ENCODE measurements at regions not wholly inside any gene's neighbourhood (a gene's known extent, or its start where the extent isn't known, plus 50 kb on each side); places are given as distances from the start of the nearest gene placed in this dataset.
A peak's percentile ranks its signal among the peaks of the same experiment; 100 is the strongest.

DNA sequence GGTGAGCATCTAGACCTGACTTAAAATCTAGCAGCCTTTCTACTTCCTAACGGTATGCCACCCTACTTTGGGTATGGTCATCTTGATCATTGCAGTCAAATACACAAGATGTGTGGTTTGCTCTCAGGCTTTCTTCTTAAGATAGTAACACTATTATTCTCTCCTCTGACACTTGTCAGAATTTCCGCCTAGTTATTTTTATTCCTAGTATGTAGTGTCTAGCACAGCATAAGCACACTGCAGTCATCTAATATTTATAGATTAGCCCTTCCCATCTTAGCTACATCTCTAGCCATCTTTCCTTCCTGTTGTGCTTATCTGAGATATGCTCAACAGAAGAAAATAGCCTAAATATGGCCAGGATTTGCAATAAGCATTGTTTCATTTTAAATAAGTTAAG lies 180.1 kb downstream of the C12orf50 start:
- H3K4me3 ChIP-seq = no peak overlapping the region
- in situ Hi-C loops (cut with MboI) = no loop called here
- DNase-seq = no peak
- no peaks in the 10 kb centered on the region for H4K20me1 ChIP-seq (ENCODE audit: insufficient read depth)
- no peaks in the 10 kb centered on the region for H3K9me3 ChIP-seq (ENCODE audit: low read depth)
- H3K4me1 ChIP-seq (ENCODE audit: insufficient read depth) = no peaks in the 10 kb centered on the region
- 0 out of 2 replicates have a peak, but pooled peaks cover 4% of the 10 kb centered on the region for H3K27me3 ChIP-seq (replicated peaks; ENCODE audit: insufficient read depth)
- H3K9me2 ChIP-seq (ENCODE audit: insufficient read depth) = no peaks in the 10 kb centered on the region
- H3F3A ChIP-seq (ENCODE audit: insufficient read depth) = no peaks in the 10 kb centered on the region
- H3K79me2 ChIP-seq (ENCODE audit: insufficient read depth) = no peaks in the 10 kb centered on the region
- no peak overlapping the region for H3K27ac ChIP-seq
- no peak overlapping the region for H3K9ac ChIP-seq
- no peak overlapping the region for H2AFZ ChIP-seq
- no peaks in the 10 kb centered on the region for H3K36me3 ChIP-seq (ENCODE audit: low read depth)
- H3K4me2 ChIP-seq (ENCODE audit: unreplicated experiment) = no peak overlapping the region
- 41% methylated on average over 2 of the region's 2 CpGs for WGBS, 2 experiments (ENCODE audit: low coverage in 1 of 2, low lambda C conversion rate in 2 of 2, missing lambda C conversion rate in 2 of 2)
- TF ChIP-seq EZH2 (IDR thresholded peaks at IDR 0.05; ENCODE audit: insufficient read depth, poor library complexity, severe bottlenecking) (no peak), EZH2phosphoT487 (IDR thresholded peaks at IDR 0.05; ENCODE audit: insufficient read depth, low read depth) (no peak)

DNA sequence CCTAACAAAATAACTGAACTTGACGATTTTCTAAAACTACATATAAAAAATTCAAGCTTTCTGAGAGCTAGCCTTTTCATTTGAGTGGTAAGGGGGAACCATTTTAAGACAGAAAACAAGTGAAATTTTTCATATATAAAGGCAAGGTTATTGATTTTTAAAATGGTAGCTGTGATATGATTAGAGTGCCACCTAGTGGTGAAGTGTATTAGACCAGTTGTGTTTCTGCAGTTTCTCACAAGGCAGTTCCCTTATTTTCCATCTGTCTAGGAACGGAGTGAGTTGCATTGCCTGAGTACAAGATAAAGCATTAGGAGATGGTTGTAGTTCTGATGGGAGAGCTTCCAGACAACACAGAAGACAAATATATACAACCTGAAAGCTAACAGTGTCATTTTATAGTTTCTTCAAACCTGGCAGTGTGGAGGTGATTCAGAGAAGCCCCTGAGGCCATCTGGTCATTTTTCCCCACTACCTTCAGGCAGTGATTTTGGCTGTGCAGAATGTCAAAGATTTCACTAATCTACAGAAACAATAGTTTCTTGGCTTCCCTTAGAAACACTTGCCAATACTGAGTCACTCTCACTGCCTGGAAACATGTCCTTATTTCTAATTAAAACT lies 180.8 kb downstream of the C12orf50 start:
- no peaks in the 10 kb centered on the region for H3K4me1 ChIP-seq (ENCODE audit: insufficient read depth)
- no peak overlapping the region for H3K4me2 ChIP-seq (ENCODE audit: unreplicated experiment)
- no peaks in the 10 kb centered on the region for H3K9me3 ChIP-seq (ENCODE audit: low read depth)
- in situ Hi-C loops (cut with MboI) = no loop called here
- no peaks in the 10 kb centered on the region for H3F3A ChIP-seq (ENCODE audit: insufficient read depth)
- H3K9ac ChIP-seq = no peak overlapping the region
- H4K20me1 ChIP-seq (ENCODE audit: insufficient read depth) = no peaks in the 10 kb centered on the region
- no peak overlapping the region for H3K27ac ChIP-seq
- TF ChIP-seq EZH2phosphoT487 (IDR thresholded peaks at IDR 0.05; ENCODE audit: insufficient read depth, low read depth) (no peak), EZH2 (IDR thresholded peaks at IDR 0.05; ENCODE audit: insufficient read depth, poor library complexity, severe bottlenecking) (no peak)
- H2AFZ ChIP-seq = no peak overlapping the region
- H3K9me2 ChIP-seq (ENCODE audit: insufficient read depth) = no peaks in the 10 kb centered on the region
- peak; percentile 67 for DNase-seq
- no peaks in the 10 kb centered on the region for H3K79me2 ChIP-seq (ENCODE audit: insufficient read depth)
- H3K36me3 ChIP-seq (ENCODE audit: low read depth) = no peaks in the 10 kb centered on the region
- no peak overlapping the region for H3K4me3 ChIP-seq
- WGBS, 2 experiments (ENCODE audit: low coverage in 1 of 2, low lambda C conversion rate in 2 of 2, missing lambda C conversion rate in 2 of 2) = 3 to 6% methylated on average over 2 of the region's 2 CpGs
- H3K27me3 ChIP-seq (replicated peaks; ENCODE audit: insufficient read depth) = 0 out of 2 replicates have a peak, but pooled peaks cover 4% of the 10 kb centered on the region

DNA sequence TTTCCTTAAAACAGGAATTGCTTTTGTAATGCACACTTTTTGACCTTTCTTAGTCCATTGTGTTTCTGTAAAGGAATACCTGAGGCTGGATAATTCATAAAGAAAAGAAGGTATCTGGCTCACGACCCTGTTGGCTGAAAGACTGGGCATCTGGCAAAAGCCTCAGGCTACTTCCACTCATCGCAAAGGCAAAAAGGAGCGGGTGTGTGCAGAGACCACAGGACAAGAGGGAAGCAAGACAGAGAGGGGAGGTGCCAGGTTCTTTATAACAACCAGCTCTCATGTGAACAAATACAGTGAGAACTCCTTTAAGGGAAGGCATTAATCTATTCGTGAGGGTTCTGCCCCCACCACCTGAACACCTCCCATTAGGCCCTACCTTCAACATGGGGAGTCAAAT lies 182.1 kb downstream of the C12orf50 start:
- Histone ChIP-seq H2AFZ (no peak overlapping the region), H3K27ac (no peak overlapping the region), H3K4me2 (ENCODE audit: unreplicated experiment) (no peak overlapping the region), H3K79me2 (ENCODE audit: insufficient read depth) (no peaks in the 10 kb centered on the region), H3K27me3 (replicated peaks; ENCODE audit: insufficient read depth) (0 out of 2 replicates have a peak, but pooled peaks cover 4% of the 10 kb centered on the region), H3K36me3 (ENCODE audit: low read depth) (no peaks in the 10 kb centered on the region), H3K9me2 (ENCODE audit: insufficient read depth) (no peaks in the 10 kb centered on the region), H3K4me1 (ENCODE audit: insufficient read depth) (no peaks in the 10 kb centered on the region), H3K9ac (no peak overlapping the region), H3F3A (ENCODE audit: insufficient read depth) (no peaks in the 10 kb centered on the region), H3K4me3 (no peak overlapping the region), H3K9me3 (ENCODE audit: low read depth) (no peaks in the 10 kb centered on the region), H4K20me1 (ENCODE audit: insufficient read depth) (no peaks in the 10 kb centered on the region)
- in situ Hi-C loops (cut with MboI) = no loop called here
- no peak for TF ChIP-seq EZH2 (IDR thresholded peaks at IDR 0.05; ENCODE audit: insufficient read depth, poor library complexity, severe bottlenecking)
- no peak for TF ChIP-seq EZH2phosphoT487 (IDR thresholded peaks at IDR 0.05; ENCODE audit: insufficient read depth, low read depth)
- 68 to 73% methylated on average over 4 of the region's 4 CpGs for WGBS, 2 experiments (ENCODE audit: low coverage in 1 of 2, low lambda C conversion rate in 2 of 2, missing lambda C conversion rate in 2 of 2)
- DNase-seq = no peak

DNA sequence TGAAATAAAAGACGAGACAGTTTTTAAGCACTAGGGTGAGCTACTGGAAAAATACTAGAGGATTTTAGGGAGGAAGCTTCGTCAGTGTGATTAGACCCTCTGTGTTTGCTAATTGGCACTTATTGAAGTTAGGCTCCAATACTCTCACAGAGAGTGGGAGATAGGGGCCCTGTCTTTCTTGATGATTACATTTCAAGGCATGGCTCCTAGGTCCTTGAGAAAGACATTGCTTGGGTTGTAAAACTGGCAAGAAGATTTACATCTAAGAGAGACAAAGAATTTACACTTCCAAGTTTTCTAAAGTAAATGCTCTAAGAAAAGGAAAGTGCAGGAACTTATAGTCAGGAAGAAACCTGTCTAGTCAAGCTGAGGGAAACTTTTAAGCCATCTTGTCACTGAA lies 183.2 kb downstream of the C12orf50 start:
- DNase-seq = no peak
- TF ChIP-seq EZH2 (IDR thresholded peaks at IDR 0.05; ENCODE audit: insufficient read depth, poor library complexity, severe bottlenecking) = no peak
- no peak for TF ChIP-seq EZH2phosphoT487 (IDR thresholded peaks at IDR 0.05; ENCODE audit: insufficient read depth, low read depth)
- H3K27ac ChIP-seq = no peak overlapping the region
- no peaks in the 10 kb centered on the region for H3K4me1 ChIP-seq (ENCODE audit: insufficient read depth)
- in situ Hi-C loops (cut with MboI) = no loop called here
- H3K9me3 ChIP-seq (ENCODE audit: low read depth) = no peaks in the 10 kb centered on the region
- H3K4me3 ChIP-seq = no peak overlapping the region
- H4K20me1 ChIP-seq (ENCODE audit: insufficient read depth) = no peaks in the 10 kb centered on the region
- H3K27me3 ChIP-seq (replicated peaks; ENCODE audit: insufficient read depth) = 0 out of 2 replicates have a peak, but pooled peaks cover 4% of the 10 kb centered on the region
- no peaks in the 10 kb centered on the region for H3K9me2 ChIP-seq (ENCODE audit: insufficient read depth)
- no peak overlapping the region for H2AFZ ChIP-seq
- no peaks in the 10 kb centered on the region for H3K36me3 ChIP-seq (ENCODE audit: low read depth)
- no peak overlapping the region for H3K4me2 ChIP-seq (ENCODE audit: unreplicated experiment)
- 25 to 34% methylated on average over 2 of the region's 2 CpGs for WGBS, 2 experiments (ENCODE audit: low coverage in 1 of 2, low lambda C conversion rate in 2 of 2, missing lambda C conversion rate in 2 of 2)
- H3F3A ChIP-seq (ENCODE audit: insufficient read depth) = no peaks in the 10 kb centered on the region
- no peaks in the 10 kb centered on the region for H3K79me2 ChIP-seq (ENCODE audit: insufficient read depth)
- H3K9ac ChIP-seq = no peak overlapping the region

DNA sequence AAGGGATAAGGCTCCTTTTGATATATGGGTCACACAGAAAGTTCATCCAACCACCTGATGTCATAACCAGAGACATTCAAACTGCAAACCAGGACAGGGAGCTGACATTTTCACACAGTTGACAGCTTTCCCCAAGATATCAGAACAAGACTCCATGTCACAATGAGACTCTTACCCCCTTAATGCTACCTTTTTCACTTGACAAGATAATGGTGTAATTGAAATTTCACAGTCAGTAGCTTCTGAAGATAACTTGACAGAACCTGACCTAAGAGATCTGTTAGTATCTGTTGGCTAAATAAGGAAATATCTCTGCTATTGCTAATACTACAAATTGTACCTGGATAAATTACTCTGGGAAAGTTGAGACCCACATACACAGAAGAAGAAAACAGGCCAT lies 187.3 kb downstream of the C12orf50 start:
- no peaks in the 10 kb centered on the region for H4K20me1 ChIP-seq (ENCODE audit: insufficient read depth)
- H3F3A ChIP-seq (ENCODE audit: insufficient read depth) = no peaks in the 10 kb centered on the region
- no peaks in the 10 kb centered on the region for H3K79me2 ChIP-seq (ENCODE audit: insufficient read depth)
- H3K9me2 ChIP-seq (ENCODE audit: insufficient read depth) = no peaks in the 10 kb centered on the region
- H3K27ac ChIP-seq = no peak overlapping the region
- TF ChIP-seq EZH2phosphoT487 (IDR thresholded peaks at IDR 0.05; ENCODE audit: insufficient read depth, low read depth) (no peak), EZH2 (IDR thresholded peaks at IDR 0.05; ENCODE audit: insufficient read depth, poor library complexity, severe bottlenecking) (no peak)
- H2AFZ ChIP-seq = no peak overlapping the region
- no peak overlapping the region for H3K4me3 ChIP-seq
- no peaks in the 10 kb centered on the region for H3K27me3 ChIP-seq (replicated peaks; ENCODE audit: insufficient read depth)
- DNase-seq = no peak
- no peak overlapping the region for H3K9ac ChIP-seq
- in situ Hi-C loops (cut with MboI) = no loop called here
- no peaks in the 10 kb centered on the region for H3K4me1 ChIP-seq (ENCODE audit: insufficient read depth)
- H3K36me3 ChIP-seq (ENCODE audit: low read depth) = no peaks in the 10 kb centered on the region
- no peak overlapping the region for H3K4me2 ChIP-seq (ENCODE audit: unreplicated experiment)
- no peaks in the 10 kb centered on the region for H3K9me3 ChIP-seq (ENCODE audit: low read depth)
